Prostate gland (tissue), 2 donors: ENCODE measurements at regions not wholly inside any gene's neighbourhood (a gene's known extent, or its start where the extent isn't known, plus 50 kb on each side); places are given as distances from the start of the nearest gene placed in this dataset.

ENCODE experiments used
- CTCF ChIP-seq, 4 experiments: fragments of 200-600 bp in 2 of 4; fragments of 450-650 bp in 2 of 4; sonication (generic) in 2 of 4; IDR thresholded peaks; 1 replicate in 3 of 4; 2 replicates in 1 of 4; pipeline ENCODE4 v1.5.1; 2016 to 2019; ENCODE audit warnings: antibody characterized with exemption in 4 of 4, mild to moderate bottlenecking in 2 of 4, moderate library complexity in 2 of 4
- POLR2AphosphoS5 ChIP-seq: sonication (generic); formaldehyde crosslinking; IDR thresholded peaks from one replicate; pipeline ENCODE4 v1.6.1; 2017; ENCODE audit warnings: antibody characterized with exemption

- TF ChIP-seq CTCF (IDR thresholded peaks at IDR 0.05) (no peak), POLR2AphosphoS5 (no peak)
Measured at GRCh38 chr22:49147171-49147570, 680.5 kb downstream of the BRD1 start.
